Fibroblast of villous mesenchyme (primary cell): ENCODE measurements at regions not wholly inside any gene's neighbourhood (a gene's known extent, or its start where the extent isn't known, plus 50 kb on each side); places are given as distances from the start of the nearest gene placed in this dataset.

Source experiments
- DNase-seq: peaks from one replicate; pipeline ENCODE4 v3.0.0-alpha.2; 2010; ENCODE audit warnings: low read depth
- H3K4me3 ChIP-seq: 2 replicates; pipeline ENCODE4 v1.5.1; 2011; ENCODE audit warnings: low read depth, mild to moderate bottlenecking, low read length
- CTCF ChIP-seq: IDR thresholded peaks from 2 replicates; pipeline ENCODE4 v1.5.1; 2012; ENCODE audit warnings: low read depth, mild to moderate bottlenecking, low read length; ENCODE audit not compliant: insufficient read depth

DNA sequence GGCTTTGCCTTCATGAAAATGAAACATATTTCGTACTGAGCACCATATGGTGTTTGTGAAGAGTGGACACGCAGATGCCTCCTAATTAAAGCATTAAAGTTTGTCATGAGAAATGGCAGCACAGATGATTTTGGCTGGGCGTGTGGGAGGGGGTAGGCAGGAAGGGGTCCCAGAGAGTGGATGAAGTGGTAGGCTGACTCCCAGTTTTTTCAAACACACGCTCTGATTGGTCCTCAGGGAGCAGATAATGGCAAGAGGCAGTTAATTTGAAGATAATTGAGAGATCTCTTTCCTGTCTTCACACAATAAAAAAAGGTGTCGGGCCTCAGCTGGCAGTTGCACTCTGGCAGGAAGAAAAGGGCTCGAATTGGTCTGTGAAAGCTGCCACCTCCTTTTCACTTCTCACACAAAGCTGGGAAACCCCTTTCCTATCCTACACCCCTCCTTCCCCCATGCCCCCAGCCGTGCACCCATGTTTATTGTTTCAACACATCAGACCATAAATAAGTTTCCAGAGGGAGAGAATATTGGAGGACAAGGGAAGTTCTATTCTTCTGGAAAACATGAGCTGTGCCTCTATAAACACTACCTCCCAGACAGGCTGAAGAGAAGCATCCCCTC, 429.6 kb downstream of the ARHGEF28 start:
- no peak for DNase-seq
- TF ChIP-seq CTCF = no peak
- H3K4me3 ChIP-seq = no peak overlapping the region

- no peak for TF ChIP-seq CTCF
- H3K4me3 ChIP-seq = no peak overlapping the region
- no peak for DNase-seq
Measured at GRCh38 chr5:74054641-74055421, 428.8 kb downstream of the ARHGEF28 start.

GRCh38 chr5:74054139-74054538, 428.1 kb downstream of the ARHGEF28 start:
- H3K4me3 ChIP-seq = no peak overlapping the region
- TF ChIP-seq CTCF = no peak
- DNase-seq = no peak

- no peak for DNase-seq
- TF ChIP-seq CTCF = no peak
- H3K4me3 ChIP-seq = no peak overlapping the region
Measured at GRCh38 chr5:74052441-74053221, 426.6 kb downstream of the ARHGEF28 start.

- TF ChIP-seq CTCF = no peak
- H3K4me3 ChIP-seq = no peak overlapping the region
- DNase-seq = no peak
Measured at GRCh38 chr5:74051076-74051475, 425.1 kb downstream of the ARHGEF28 start.

DNA sequence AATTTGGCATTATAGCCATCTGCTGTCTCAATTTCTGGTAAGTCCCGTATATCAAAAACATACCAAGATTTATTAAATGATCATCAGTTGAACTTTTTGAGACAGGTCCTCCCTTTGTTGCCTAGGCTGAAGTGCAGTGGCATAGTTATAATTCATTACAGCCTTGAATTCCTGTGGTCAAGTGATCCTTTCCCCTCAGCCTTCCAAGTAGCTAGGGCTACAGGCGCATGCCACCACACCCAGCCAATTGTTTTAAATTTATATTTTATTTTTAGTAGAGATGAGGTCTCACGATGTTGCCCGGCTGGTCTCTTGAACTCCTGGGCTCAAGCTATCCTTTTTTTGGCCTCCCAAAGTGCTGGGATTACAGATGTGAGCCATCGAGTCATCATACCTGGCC, 418.9 kb downstream of the ARHGEF28 start:
- H3K4me3 ChIP-seq = no peak overlapping the region
- TF ChIP-seq CTCF = no peak
- no peak for DNase-seq
